B cell (primary cell): ENCODE measurements at regions not wholly inside any gene's neighbourhood (a gene's known extent, or its start where the extent isn't known, plus 50 kb on each side); places are given as distances from the start of the nearest gene placed in this dataset.

ENCODE experiments used
- CTCF ChIP-seq: fragments of 200-600 bp; IDR thresholded peaks from one replicate; pipeline ENCODE4 v1.8.0; 2022; ENCODE audit warnings: antibody characterized with exemption, mild to moderate bottlenecking
- EZH2 ChIP-seq: IDR thresholded peaks from 2 replicates; pipeline ENCODE4 v1.6.1; 2012; ENCODE audit warnings: borderline replicate concordance, low read depth, mild to moderate bottlenecking, moderate library complexity, low read length; ENCODE audit not compliant: insufficient read depth, poor library complexity, severe bottlenecking

- TF ChIP-seq CTCF = no peak
- TF ChIP-seq EZH2 = no peak
Measured at GRCh38 chr6:67009818-67010217, 1302.8 kb upstream of the EYS start.
